HCT116 (cell line): ENCODE measurements at regions not wholly inside any gene's neighbourhood (a gene's known extent, or its start where the extent isn't known, plus 50 kb on each side); places are given as distances from the start of the nearest gene placed in this dataset.

Experiments
- ATAC-seq: fragments of 200-7000 bp; cut with Tn5 transposase; 2 replicates; pipeline ENCODE4 v1.9.1; 2020; ENCODE audit warnings: mild to moderate bottlenecking, moderate library complexity
- BruUV-seq: library from RNA; stranded (reverse); fragments of 400-500 nt; replicated peaks from 2 replicates; lab custom pipeline; 2021; lab: Mats Ljungman, UMichigan
- CTCF ChIA-PET: fragments of 300-600 bp; sonication (Branson Sonifier 250); formaldehyde crosslinking; loops from one replicate; lab custom pipeline; 2021; ENCODE audit warnings: antibody characterized with exemption; lab: Charles Lee
- POLR2A ChIA-PET: fragments of 300-600, 350-600 bp; sonication (Branson Sonifier 250); formaldehyde crosslinking; loops from one replicate; lab custom pipeline; 2021; ENCODE audit warnings: antibody characterized with exemption; lab: Charles Lee
- RAD21 ChIA-PET, 2 experiments: fragments of 300-600 bp; sonication (Branson Sonifier 250); formaldehyde crosslinking; loops; one replicate each; lab custom pipeline; 2023; ENCODE audit warnings: low total read pairs in 2 of 2; ENCODE audit not compliant: uncharacterized antibody in 2 of 2, unreplicated experiment in 2 of 2, low non-redundant PET in 1 of 2; lab: Charles Lee
- DNase-seq: peaks from one replicate; pipeline ENCODE4 v3.0.0-alpha.2; 2010; ENCODE audit warnings: low read depth, low spot score
- H2AFZ ChIP-seq: fragments of 200-600 bp; shearing (Covaris generic), sonication (generic); 2 replicates; pipeline ENCODE4 v1.6.1; 2017; ENCODE audit warnings: low read depth, mixed run types, mixed read lengths, antibody characterized with exemption, low read length; ENCODE audit not compliant: poor library complexity, severe bottlenecking
- H3K27ac ChIP-seq: 2 replicates; pipeline ENCODE4 v1.5.1; 2012; ENCODE audit warnings: low read depth, low read length
- H3K27me3 ChIP-seq: fragments of 200-600 bp; sonication (generic); 2 replicates; pipeline ENCODE4 v1.6.1; 2016; ENCODE audit warnings: mixed run types, low read length, mixed read lengths; ENCODE audit not compliant: insufficient read depth
- H3K36me3 ChIP-seq, 2 experiments: fragments of 200-500 bp in 1 of 2; fragments of 200-600 bp in 1 of 2; sonication (Bioruptor generic) in 1 of 2; sonication (generic) in 1 of 2; 2 replicates each; pipeline versions ENCODE4 v1.5.1 to v1.6.1; 2014 to 2016; ENCODE audit warnings: low read length in 2 of 2, inconsistent platforms in 1 of 2, mixed read lengths in 1 of 2, mixed run types in 1 of 2; ENCODE audit not compliant: insufficient read depth in 2 of 2, control insufficient read depth in 1 of 2
- H3K4me1 ChIP-seq, 2 experiments: fragments of 200-600 bp in 1 of 2; sonication (generic) in 1 of 2; 2 replicates each; pipeline versions ENCODE4 v1.5.1 to v1.6.1; 2012 to 2017; ENCODE audit warnings: low read length in 2 of 2, inconsistent platforms in 1 of 2, mild to moderate bottlenecking in 1 of 2, mixed read lengths in 1 of 2, mixed run types in 1 of 2, moderate library complexity in 1 of 2; ENCODE audit not compliant: insufficient read depth in 2 of 2, control insufficient read depth in 1 of 2
- H3K4me2 ChIP-seq: fragments of 200-600 bp; sonication (generic); 2 replicates; pipeline ENCODE4 v1.6.1; 2017; ENCODE audit warnings: mixed run types, low read length, mixed read lengths
- H3K4me3 ChIP-seq, 2 experiments: fragments of 200-600 bp in 1 of 2; sonication (generic) in 1 of 2; replicated peaks in 1 of 2; 2 replicates each; pipeline ENCODE4 v1.5.1; 2011 to 2016; ENCODE audit warnings: low read length in 2 of 2, control low read depth in 1 of 2, low read depth in 1 of 2, mild to moderate bottlenecking in 1 of 2, mixed read lengths in 1 of 2, mixed run types in 1 of 2
- H3K79me2 ChIP-seq: fragments of 200-600 bp; sonication (generic); 2 replicates; pipeline ENCODE4 v1.6.1; 2017; ENCODE audit warnings: mild to moderate bottlenecking, mixed run types, low read length, moderate library complexity, mixed read lengths; ENCODE audit not compliant: insufficient read depth
- H3K9ac ChIP-seq: fragments of 200-600 bp; sonication (generic); 2 replicates; pipeline ENCODE4 v1.6.1; 2016; ENCODE audit warnings: low read length, mixed read lengths
- H3K9me2 ChIP-seq: fragments of 200-600 bp; sonication (generic), shearing (Covaris generic); 2 replicates; pipeline ENCODE4 v1.6.1; 2017; ENCODE audit warnings: mixed run types, mild to moderate bottlenecking, moderate library complexity; ENCODE audit not compliant: insufficient read depth
- H3K9me3 ChIP-seq, 2 experiments: fragments of 200-500 bp in 1 of 2; fragments of 200-600 bp in 1 of 2; sonication (Bioruptor generic) in 1 of 2; sonication (generic) in 1 of 2; 2 replicates each; pipeline ENCODE4 v1.6.1; 2014 to 2017; ENCODE audit warnings: low read length in 2 of 2, mixed read lengths in 2 of 2, inconsistent platforms in 1 of 2, low read depth in 1 of 2, mild to moderate bottlenecking in 1 of 2, mixed run types in 1 of 2, moderate library complexity in 1 of 2; ENCODE audit not compliant: control insufficient read depth in 1 of 2, insufficient read depth in 1 of 2
- H4K20me1 ChIP-seq: fragments of 200-600 bp; sonication (generic), shearing (Covaris generic); 2 replicates; pipeline ENCODE4 v1.6.1; 2017; ENCODE audit warnings: mixed run types, mild to moderate bottlenecking, moderate library complexity; ENCODE audit not compliant: insufficient read depth
- ATF3 ChIP-seq: IDR thresholded peaks from 2 replicates; pipeline ENCODE4 v1.6.1; 2012
- CEBPB ChIP-seq: IDR thresholded peaks from 2 replicates; pipeline ENCODE4 v1.6.1; 2012; ENCODE audit warnings: low read depth
- CTCF ChIP-seq, 3 experiments: fragments of 200-600 bp in 1 of 3; sonication (generic) in 1 of 3; IDR thresholded peaks in 2 of 3; conservative IDR thresholded peaks in 1 of 3; 2 replicates each; pipeline ENCODE4 v1.5.1; 2012 to 2017; ENCODE audit warnings: low read depth in 2 of 3, low read length in 2 of 3, antibody characterized with exemption in 1 of 3, borderline replicate concordance in 1 of 3, control low read depth in 1 of 3, mild to moderate bottlenecking in 1 of 3, mixed read lengths in 1 of 3, mixed run types in 1 of 3, moderate library complexity in 1 of 3; ENCODE audit not compliant: insufficient read depth in 1 of 3
- ELF1 ChIP-seq: IDR thresholded peaks from 2 replicates; pipeline ENCODE4 v1.6.1; 2012; ENCODE audit warnings: low read depth, borderline replicate concordance
- EZH2 ChIP-seq: fragments of 200-600 bp; sonication (generic); IDR thresholded peaks from 2 replicates; pipeline ENCODE4 v1.6.1; 2017; ENCODE audit warnings: antibody characterized with exemption, mixed run types
- JUND ChIP-seq: IDR thresholded peaks from 2 replicates; pipeline ENCODE4 v1.6.1; 2012
- POLR2A ChIP-seq: IDR thresholded peaks from 2 replicates; pipeline ENCODE4 v1.7.0; 2011; ENCODE audit warnings: borderline replicate concordance; ENCODE audit not compliant: insufficient read depth, insufficient read length; ENCODE audit errors: extremely low read depth
- POLR2AphosphoS5 ChIP-seq: IDR thresholded peaks from 2 replicates; pipeline ENCODE4 v1.6.1; 2011; ENCODE audit warnings: mild to moderate bottlenecking, low read depth, low read length, moderate library complexity
- REST ChIP-seq: IDR thresholded peaks from 2 replicates; pipeline ENCODE4 v1.6.1; 2012; ENCODE audit warnings: low read depth
- SP1 ChIP-seq: IDR thresholded peaks from 2 replicates; pipeline ENCODE4 v1.6.1; 2012; ENCODE audit warnings: low read depth
- intact Hi-C: fragments of 100-400 bp; cut with micrococcal nuclease; formaldehyde crosslinking; loops from 2 replicates; pipeline ENCODE4 v1.10.0; 2022

GRCh38 chr4:63817196-63817865, 591.9 kb downstream of the TECRL start:
- CTCF ChIA-PET = no interaction called here
- Histone ChIP-seq H3K9ac (no peak overlapping the region), H3K36me3 (no peaks in the 10 kb centered on the region), H3K4me2 (no peak overlapping the region), H4K20me1 (no peaks in the 10 kb centered on the region), H3K9me2 (no peaks in the 10 kb centered on the region), H3K27me3 (no peaks in the 10 kb centered on the region), H3K27ac (no peak overlapping the region), H3K9me3 (peaks cover 10 to 21% of the 10 kb centered on the region in 2 experiments; a peak in 2 of 4 replicates), H3K4me3 (no peak overlapping the region), H2AFZ (no peak overlapping the region), H3K4me1 (no peaks in the 10 kb centered on the region), H3K79me2 (no peaks in the 10 kb centered on the region)
- no TSS peak for BruUV-seq
- DNase-seq = no peak
- no peak for ATAC-seq
- RAD21 ChIA-PET = no interaction called here
- TF ChIP-seq ATF3 = no peak
- no peak for TF ChIP-seq JUND
- no peak for TF ChIP-seq POLR2AphosphoS5
- no peak for TF ChIP-seq CEBPB
- no peak for TF ChIP-seq EZH2
- TF ChIP-seq REST = no peak
- no peak for TF ChIP-seq SP1
- TF ChIP-seq ELF1 = no peak
- no peak for TF ChIP-seq CTCF (IDR thresholded peaks at IDR 0.05 in 2 of 3, conservative IDR thresholded peaks at IDR 0.05 in 1 of 3; ENCODE audit: borderline replicate concordance in 1 of 3, insufficient read depth in 1 of 3, low read depth in 2 of 3, low read length in 2 of 3)
- TF ChIP-seq POLR2A = no peak
- POLR2A ChIA-PET = no interaction called here
- intact Hi-C loops = no loop called here
